PC-3 (cell line): ENCODE measurements at regions not wholly inside any gene's neighbourhood (a gene's known extent, or its start where the extent isn't known, plus 50 kb on each side); places are given as distances from the start of the nearest gene placed in this dataset.

ENCODE experiments used
- EZH2 ChIP-seq: fragments of 300-600 bp; sonication (generic); IDR thresholded peaks from one replicate; pipeline ENCODE4 v1.6.1; 2017; ENCODE audit warnings: antibody characterized with exemption, mild to moderate bottlenecking, low read length; ENCODE audit not compliant: unreplicated experiment
- TF ChIP-seq, protein P1 (sequence below): fragments of 300-600 bp; sonication (generic); conservative IDR thresholded peaks from 2 replicates; pipeline ENCODE4 v1.5.1; 2017; ENCODE audit warnings: antibody characterized with exemption, low read depth, mild to moderate bottlenecking, low read length

DNA sequence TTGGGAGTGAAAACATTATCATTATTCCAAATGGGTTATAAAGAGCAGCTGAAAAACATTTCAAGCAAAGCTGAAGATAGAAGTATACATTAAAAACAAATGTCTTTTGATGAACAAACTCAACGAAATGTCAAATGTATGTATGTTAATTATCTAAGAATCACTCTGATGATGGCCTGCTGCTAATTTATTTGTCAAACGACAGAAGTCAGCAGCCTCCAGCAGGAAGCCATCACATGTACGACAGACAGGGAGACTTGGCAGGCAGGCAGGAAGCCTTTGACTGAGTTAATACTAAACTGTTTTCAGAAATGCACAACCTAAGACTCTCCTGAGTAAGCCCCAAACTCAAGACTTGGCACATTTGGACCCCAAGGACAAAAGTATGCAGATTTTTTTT is 491.1 kb downstream of the ZNF385D start:
- TF ChIP-seq, protein P1, sequence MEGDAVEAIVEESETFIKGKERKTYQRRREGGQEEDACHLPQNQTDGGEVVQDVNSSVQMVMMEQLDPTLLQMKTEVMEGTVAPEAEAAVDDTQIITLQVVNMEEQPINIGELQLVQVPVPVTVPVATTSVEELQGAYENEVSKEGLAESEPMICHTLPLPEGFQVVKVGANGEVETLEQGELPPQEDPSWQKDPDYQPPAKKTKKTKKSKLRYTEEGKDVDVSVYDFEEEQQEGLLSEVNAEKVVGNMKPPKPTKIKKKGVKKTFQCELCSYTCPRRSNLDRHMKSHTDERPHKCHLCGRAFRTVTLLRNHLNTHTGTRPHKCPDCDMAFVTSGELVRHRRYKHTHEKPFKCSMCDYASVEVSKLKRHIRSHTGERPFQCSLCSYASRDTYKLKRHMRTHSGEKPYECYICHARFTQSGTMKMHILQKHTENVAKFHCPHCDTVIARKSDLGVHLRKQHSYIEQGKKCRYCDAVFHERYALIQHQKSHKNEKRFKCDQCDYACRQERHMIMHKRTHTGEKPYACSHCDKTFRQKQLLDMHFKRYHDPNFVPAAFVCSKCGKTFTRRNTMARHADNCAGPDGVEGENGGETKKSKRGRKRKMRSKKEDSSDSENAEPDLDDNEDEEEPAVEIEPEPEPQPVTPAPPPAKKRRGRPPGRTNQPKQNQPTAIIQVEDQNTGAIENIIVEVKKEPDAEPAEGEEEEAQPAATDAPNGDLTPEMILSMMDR, result no peak
- no peak for TF ChIP-seq EZH2
